Smooth muscle cell (in vitro differentiated cells): ENCODE measurements at regions not wholly inside any gene's neighbourhood (a gene's known extent, or its start where the extent isn't known, plus 50 kb on each side); places are given as distances from the start of the nearest gene placed in this dataset.

ENCODE experiments used
- DNase-seq: peaks from one replicate; lab custom pipeline; 2025; ENCODE audit not compliant: unreplicated experiment; lab: John Stamatoyannopoulos, UW
- H2AFZ ChIP-seq: fragments of 200-600 bp; sonication (generic); 2 replicates; pipeline ENCODE4 v1.6.0; 2016; ENCODE audit warnings: antibody characterized with exemption, low read depth, mild to moderate bottlenecking
- H3F3A ChIP-seq: fragments of 200-600 bp; sonication (generic); 2 replicates; pipeline ENCODE4 v1.6.0; 2017; ENCODE audit warnings: antibody characterized with exemption, low read depth
- H3K27ac ChIP-seq: fragments of 200-600 bp; sonication (generic); 2 replicates; pipeline ENCODE4 v1.5.1; 2016; ENCODE audit warnings: low read depth, mild to moderate bottlenecking
- H3K27me3 ChIP-seq: fragments of 200-600 bp; sonication (generic); 2 replicates; pipeline ENCODE4 v1.6.1; 2016; ENCODE audit warnings: low read depth, mild to moderate bottlenecking
- H3K36me3 ChIP-seq: fragments of 200-600 bp; sonication (generic); 2 replicates; pipeline ENCODE4 v1.5.1; 2016; ENCODE audit warnings: low read depth
- H3K4me1 ChIP-seq: fragments of 200-600 bp; sonication (generic); 2 replicates; pipeline ENCODE4 v1.5.1; 2016; ENCODE audit warnings: low read depth
- H3K4me2 ChIP-seq: fragments of 200-600 bp; sonication (generic); 2 replicates; pipeline ENCODE4 v1.6.0; 2016; ENCODE audit warnings: mild to moderate bottlenecking
- H3K4me3 ChIP-seq: fragments of 200-600 bp; sonication (generic); 2 replicates; pipeline ENCODE4 v1.5.1; 2016; ENCODE audit warnings: mild to moderate bottlenecking
- H3K79me2 ChIP-seq: fragments of 200-600 bp; sonication (generic); 2 replicates; pipeline ENCODE4 v1.6.0; 2016; ENCODE audit warnings: low read depth, mild to moderate bottlenecking
- H3K9ac ChIP-seq: fragments of 200-600 bp; sonication (generic); 2 replicates; pipeline ENCODE4 v1.6.0; 2016; ENCODE audit warnings: low read depth
- H3K9me3 ChIP-seq: fragments of 200-600 bp; sonication (generic); replicated peaks from 2 replicates; pipeline ENCODE4 v1.5.1; 2016; ENCODE audit warnings: low read depth
- H4K20me1 ChIP-seq: fragments of 200-600 bp; sonication (generic); 2 replicates; pipeline ENCODE4 v1.6.0; 2016; ENCODE audit warnings: low read depth
- CTCF ChIP-seq: fragments of 200-600 bp; sonication (generic); IDR thresholded peaks from 2 replicates; pipeline ENCODE4 v1.5.1; 2017; ENCODE audit warnings: borderline replicate concordance, mild to moderate bottlenecking, antibody characterized with exemption; ENCODE audit not compliant: insufficient read depth, poor library complexity, severe bottlenecking
- WGBS: methylation state at CpG from one replicate; pipeline ENCODE4 v1.1.7; 2016; ENCODE audit warnings: low lambda C conversion rate; 5-methylcytosine and 5-hydroxymethylcytosine counted together

GRCh38 chr2:163401481-163401880, 334.3 kb downstream of the FIGN start:
- H3K9me3 ChIP-seq = no peaks in the 10 kb centered on the region
- 78% methylated on average over 3 of the region's 3 CpGs for WGBS
- H3K4me3 ChIP-seq = no peak overlapping the region
- H3K4me1 ChIP-seq = no peaks in the 10 kb centered on the region
- H4K20me1 ChIP-seq = no peaks in the 10 kb centered on the region
- no peak for TF ChIP-seq CTCF
- H3K27me3 ChIP-seq = no peaks in the 10 kb centered on the region
- DNase-seq = no peak
- no peaks in the 10 kb centered on the region for H3K79me2 ChIP-seq
- H3K36me3 ChIP-seq = no peaks in the 10 kb centered on the region
- H3K4me2 ChIP-seq = no peak overlapping the region
- H3F3A ChIP-seq = no peaks in the 10 kb centered on the region
- H3K9ac ChIP-seq = no peak overlapping the region
- no peak overlapping the region for H2AFZ ChIP-seq
- H3K27ac ChIP-seq = no peak overlapping the region

- Histone ChIP-seq H3K9me3 (no peaks in the 10 kb centered on the region), H3K4me2 (no peak overlapping the region), H3K27ac (no peak overlapping the region), H3K9ac (no peak overlapping the region), H3K36me3 (no peaks in the 10 kb centered on the region), H3K4me1 (no peaks in the 10 kb centered on the region), H3K27me3 (no peaks in the 10 kb centered on the region), H3K79me2 (no peaks in the 10 kb centered on the region), H4K20me1 (no peaks in the 10 kb centered on the region), H3F3A (no peaks in the 10 kb centered on the region), H2AFZ (no peak overlapping the region), H3K4me3 (no peak overlapping the region)
- WGBS = 72% methylated on average over 2 of the region's 2 CpGs
- no peak for DNase-seq
- no peak for TF ChIP-seq CTCF
Observed at GRCh38 chr2:163397451-163397850, 338.4 kb downstream of the FIGN start.

DNA sequence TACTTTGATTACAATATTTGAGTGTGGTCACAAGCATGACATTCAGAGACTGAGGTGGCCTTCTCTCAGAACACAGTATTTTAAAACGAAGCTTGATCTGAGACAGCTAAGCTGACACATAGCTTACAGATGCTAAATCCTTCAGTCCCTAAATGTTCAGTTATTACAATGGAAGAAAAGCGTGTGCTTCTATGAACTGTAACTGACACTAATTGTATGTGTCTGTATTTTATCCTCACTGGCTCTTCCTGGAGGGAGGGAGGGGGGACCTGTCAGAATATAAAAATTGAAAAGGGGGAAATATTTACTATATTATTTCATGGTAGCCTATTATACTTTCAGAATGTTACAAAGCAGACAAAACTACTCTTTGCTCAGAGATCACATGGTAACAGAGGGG, 340.2 kb downstream of the FIGN start:
- no peak overlapping the region for H3K27ac ChIP-seq
- no peak overlapping the region for H2AFZ ChIP-seq
- H3K9me3 ChIP-seq = no peaks in the 10 kb centered on the region
- H3K4me1 ChIP-seq = no peaks in the 10 kb centered on the region
- no peak overlapping the region for H3K4me3 ChIP-seq
- H4K20me1 ChIP-seq = no peaks in the 10 kb centered on the region
- H3F3A ChIP-seq = no peaks in the 10 kb centered on the region
- no peaks in the 10 kb centered on the region for H3K27me3 ChIP-seq
- no peak for TF ChIP-seq CTCF
- H3K36me3 ChIP-seq = no peaks in the 10 kb centered on the region
- H3K4me2 ChIP-seq = no peak overlapping the region
- no peak for DNase-seq
- H3K9ac ChIP-seq = no peak overlapping the region
- 93% methylated on average over 2 of the region's 2 CpGs for WGBS
- H3K79me2 ChIP-seq = no peaks in the 10 kb centered on the region

DNA sequence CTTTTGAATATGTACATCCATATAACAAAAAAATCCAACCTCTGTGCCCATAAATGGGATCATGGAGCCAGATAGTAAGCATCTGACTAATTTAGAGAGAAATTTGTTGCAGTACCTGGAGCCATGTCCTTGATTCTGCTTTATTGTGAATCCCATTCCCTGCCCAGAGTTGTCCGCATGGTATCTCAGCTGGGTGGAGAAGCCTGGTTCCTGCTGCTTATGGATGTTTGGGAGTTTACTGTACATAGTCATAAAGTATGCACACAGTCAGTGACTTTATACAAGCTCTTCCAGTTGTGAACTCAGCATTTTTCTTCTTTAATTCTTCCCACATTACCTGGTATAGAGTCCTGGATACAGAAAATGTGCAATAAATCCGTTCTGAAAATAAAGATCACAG, 346.0 kb downstream of the FIGN start:
- H3K9me3 ChIP-seq = no peaks in the 10 kb centered on the region
- TF ChIP-seq CTCF = no peak
- no peaks in the 10 kb centered on the region for H3K4me1 ChIP-seq
- no peak overlapping the region for H3K4me3 ChIP-seq
- H2AFZ ChIP-seq = no peak overlapping the region
- H3F3A ChIP-seq = no peaks in the 10 kb centered on the region
- H3K27me3 ChIP-seq = no peaks in the 10 kb centered on the region
- DNase-seq = no peak
- H3K36me3 ChIP-seq = no peaks in the 10 kb centered on the region
- no peak overlapping the region for H3K4me2 ChIP-seq
- H3K9ac ChIP-seq = no peak overlapping the region
- WGBS = 86% methylated on average over 2 of the region's 2 CpGs
- no peaks in the 10 kb centered on the region for H3K79me2 ChIP-seq
- no peaks in the 10 kb centered on the region for H4K20me1 ChIP-seq
- H3K27ac ChIP-seq = no peak overlapping the region
